Esophagus muscularis mucosa (tissue), 4 donors: ENCODE measurements at regions not wholly inside any gene's neighbourhood (a gene's known extent, or its start where the extent isn't known, plus 50 kb on each side); places are given as distances from the start of the nearest gene placed in this dataset.

ENCODE experiments used
- DNase-seq: peaks from one replicate; pipeline ENCODE4 v3.0.0-alpha.2; 2017; ENCODE audit errors: extremely low spot score
- H3K27ac ChIP-seq, 4 donors: fragments of 200-600 bp; sonication (generic); replicated peaks in 1 of 4; 1 replicate in 3 of 4; 2 replicates in 1 of 4; pipeline ENCODE4 v1.5.1; 2016 to 2019; ENCODE audit warnings: mild to moderate bottlenecking in 1 of 4
- H3K27me3 ChIP-seq, 4 donors: fragments of 200-600 bp; sonication (generic); one replicate each; pipeline versions ENCODE4 v1.5.1 to v1.6.0; 2016 to 2019
- H3K36me3 ChIP-seq, 4 donors: fragments of 200-600 bp; sonication (generic); one replicate each; pipeline ENCODE4 v1.5.1; 2016 to 2019
- H3K4me1 ChIP-seq, 4 donors: fragments of 200-600 bp; sonication (generic); one replicate each; pipeline ENCODE4 v1.5.1; 2016 to 2019
- H3K4me3 ChIP-seq, 4 donors: fragments of 200-600 bp; sonication (generic); 1 replicate in 2 of 4; 2 replicates in 2 of 4; pipeline ENCODE4 v1.5.1; 2016 to 2019; ENCODE audit warnings: mild to moderate bottlenecking in 4 of 4, moderate library complexity in 1 of 4
- H3K9me3 ChIP-seq, 4 donors: fragments of 200-600 bp; sonication (generic); 1 replicate in 3 of 4; 2 replicates in 1 of 4; pipeline ENCODE4 v1.5.1; 2016 to 2019
- CTCF ChIP-seq, 3 experiments: fragments of 200-600 bp in 2 of 3; fragments of 450-650 bp in 1 of 3; sonication (generic) in 2 of 3; IDR thresholded peaks; one replicate each; pipeline ENCODE4 v1.5.1; 2017 to 2019; ENCODE audit warnings: antibody characterized with exemption in 3 of 3, mild to moderate bottlenecking in 2 of 3, moderate library complexity in 1 of 3
- EP300 ChIP-seq: sonication (generic); formaldehyde crosslinking; IDR thresholded peaks from one replicate; pipeline ENCODE4 v1.6.1; 2017; ENCODE audit warnings: antibody characterized with exemption
- POLR2A ChIP-seq: fragments of 450-650 bp; IDR thresholded peaks from one replicate; pipeline ENCODE4 v1.6.1; 2017; ENCODE audit warnings: antibody characterized with exemption, moderate library complexity, mild to moderate bottlenecking, low read depth
- POLR2AphosphoS5 ChIP-seq, 2 donors: sonication (generic); formaldehyde crosslinking; IDR thresholded peaks; one replicate each; pipeline ENCODE4 v1.6.1; 2017; ENCODE audit warnings: antibody characterized with exemption in 2 of 2
- WGBS: methylation state at CpG from one replicate; pipeline ENCODE4 v1.1.5; 2018; 5-methylcytosine and 5-hydroxymethylcytosine counted together
- intact Hi-C: fragments of 100-400 bp; cut with DNase I; formaldehyde crosslinking; loops from one replicate; pipeline ENCODE4 v1.15.1; 2023

- no peak for DNase-seq
- TF ChIP-seq POLR2A, result no peak
- TF ChIP-seq EP300, result no peak
- no peak for TF ChIP-seq POLR2AphosphoS5 (IDR thresholded peaks at IDR 0.05)
- TF ChIP-seq CTCF (IDR thresholded peaks at IDR 0.05), result no peak
- peaks cover 0 to 3% (median 0%) of the 10 kb centered on the region in 4 donors for H3K27me3 ChIP-seq
- H3K36me3 ChIP-seq, result peaks cover 0 to 45% (median 0%) of the 10 kb centered on the region in 4 donors
- no peaks in the 10 kb centered on the region for H3K9me3 ChIP-seq
- no peaks in the 10 kb centered on the region for H3K4me1 ChIP-seq
- no peak overlapping the region for H3K4me3 ChIP-seq
- intact Hi-C loops, result no loop called here
- 90% methylated on average over 5 of the region's 6 CpGs for WGBS
- H3K27ac ChIP-seq, result no peak overlapping the region
Observed at GRCh38 chr20:52098186-52098585, 93.4 kb downstream of the ZFP64 start.

- WGBS, result 100% methylated on average over 4 of the region's 6 CpGs
- DNase-seq, result no peak
- Histone ChIP-seq H3K4me1 (no peaks in the 10 kb centered on the region), H3K27me3 (no peaks in the 10 kb centered on the region), H3K36me3 (peaks cover 0 to 45% (median 0%) of the 10 kb centered on the region in 4 donors), H3K4me3 (no peak overlapping the region), H3K27ac (no peak overlapping the region), H3K9me3 (no peaks in the 10 kb centered on the region)
- TF ChIP-seq POLR2AphosphoS5 (IDR thresholded peaks at IDR 0.05), result no peak
- no peak for TF ChIP-seq CTCF (IDR thresholded peaks at IDR 0.05)
- no peak for TF ChIP-seq POLR2A
- TF ChIP-seq EP300, result no peak
- intact Hi-C loops, result no loop called here
Observed at GRCh38 chr20:52096117-52096516, 95.5 kb downstream of the ZFP64 start.

- intact Hi-C loops, result no loop called here
- peaks cover 0 to 45% (median 0%) of the 10 kb centered on the region in 4 donors for H3K36me3 ChIP-seq
- no peak for TF ChIP-seq POLR2A
- TF ChIP-seq POLR2AphosphoS5 (IDR thresholded peaks at IDR 0.05), result no peak
- TF ChIP-seq CTCF (IDR thresholded peaks at IDR 0.05), result no peak
- no peak for TF ChIP-seq EP300
- no peak overlapping the region for H3K27ac ChIP-seq
- no peaks in the 10 kb centered on the region for H3K4me1 ChIP-seq
- DNase-seq, result no peak
- WGBS, result 68% methylated on average over 2 of the region's 2 CpGs
- H3K9me3 ChIP-seq, result no peaks in the 10 kb centered on the region
- H3K27me3 ChIP-seq, result no peaks in the 10 kb centered on the region
- H3K4me3 ChIP-seq, result no peak overlapping the region
Observed at GRCh38 chr20:52094693-52095092, 96.9 kb downstream of the ZFP64 start.

DNA sequence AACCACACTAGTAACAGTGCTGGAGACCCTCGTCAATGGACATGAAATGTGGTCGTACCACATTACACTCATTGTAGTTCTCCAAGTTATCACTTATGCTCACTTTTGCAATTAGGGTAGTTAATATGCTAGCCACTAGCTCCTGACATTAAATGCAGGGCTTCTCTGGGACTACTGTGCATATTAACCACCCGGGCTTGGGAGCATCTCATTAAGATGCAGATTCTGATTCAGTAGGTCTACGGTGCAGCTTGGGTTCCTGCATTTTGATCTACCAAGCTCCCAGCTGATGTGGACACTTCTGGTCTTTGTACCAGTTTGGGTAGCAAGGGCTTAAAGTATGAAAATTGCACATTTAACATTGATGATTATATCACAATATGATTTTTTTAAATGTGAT is 98.0 kb downstream of the ZFP64 start:
- Histone ChIP-seq H3K4me1 (no peaks in the 10 kb centered on the region), H3K4me3 (no peak overlapping the region), H3K27ac (no peak overlapping the region), H3K27me3 (no peaks in the 10 kb centered on the region), H3K9me3 (no peaks in the 10 kb centered on the region), H3K36me3 (peaks cover 0 to 51% (median 2%) of the 10 kb centered on the region in 4 donors)
- intact Hi-C loops, result no loop called here
- 93% methylated on average over 4 of the region's 4 CpGs for WGBS
- TF ChIP-seq POLR2AphosphoS5 (IDR thresholded peaks at IDR 0.05) (no peak), CTCF (IDR thresholded peaks at IDR 0.05) (no peak), POLR2A (no peak), EP300 (no peak)
- DNase-seq, result no peak

DNA sequence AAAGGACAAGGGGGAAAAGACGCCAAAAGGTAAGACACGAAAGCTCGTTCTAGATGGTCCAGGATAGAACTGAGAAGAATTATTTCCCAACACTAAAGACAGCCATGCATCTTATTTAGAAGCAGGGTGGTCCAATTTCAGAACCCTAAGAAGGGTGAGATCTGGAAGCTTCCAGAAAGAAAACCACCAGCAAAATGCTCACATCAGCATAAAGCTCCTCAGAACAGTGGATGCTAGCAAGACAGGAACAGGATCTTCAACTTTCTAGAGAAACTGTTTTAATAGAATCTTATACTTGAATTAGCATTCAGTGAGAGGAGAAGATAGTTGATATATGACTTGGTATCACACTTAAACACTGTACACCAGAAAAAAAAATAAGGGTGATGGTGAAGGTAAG is 101.5 kb downstream of the ZFP64 start:
- TF ChIP-seq POLR2AphosphoS5 (IDR thresholded peaks at IDR 0.05) (no peak), CTCF (IDR thresholded peaks at IDR 0.05) (no peak), EP300 (no peak), POLR2A (no peak)
- Histone ChIP-seq H3K27me3 (no peaks in the 10 kb centered on the region), H3K36me3 (peaks cover 0 to 38% (median 11%) of the 10 kb centered on the region in 4 donors), H3K4me1 (no peaks in the 10 kb centered on the region), H3K4me3 (no peak overlapping the region), H3K9me3 (peaks cover 0 to 12% (median 9%) of the 10 kb centered on the region in 4 donors), H3K27ac (no peak overlapping the region)
- 98% methylated on average over 3 of the region's 3 CpGs for WGBS
- no peak for DNase-seq
- intact Hi-C loops, result no loop called here
